CD4-positive, alpha-beta T cell treated with Interleukin-15 for 4 hours (primary cell): ENCODE measurements at regions not wholly inside any gene's neighbourhood (a gene's known extent, or its start where the extent isn't known, plus 50 kb on each side); places are given as distances from the start of the nearest gene placed in this dataset.
"Not testable (repeated sequence)": the region's sequence is repeated elsewhere in the genome, so short reads cannot be mapped to it uniquely, and the experiment has no call there.

Experiments
- DNase-seq: peaks from one replicate; pipeline ENCODE4 v3.0.0-alpha.2; 2020; ENCODE audit warnings: low spot score

- DNase-seq: not testable (repeated sequence)
Measured at GRCh38 chr1:83239568-83239967, 759.4 kb downstream of the TTLL7 start.

- not testable (repeated sequence) for DNase-seq
Measured at GRCh38 chr1:83238654-83239053, 760.3 kb downstream of the TTLL7 start.

GRCh38 chr1:83219788-83220187, 779.1 kb downstream of the TTLL7 start:
- DNase-seq: not testable (repeated sequence)

DNA sequence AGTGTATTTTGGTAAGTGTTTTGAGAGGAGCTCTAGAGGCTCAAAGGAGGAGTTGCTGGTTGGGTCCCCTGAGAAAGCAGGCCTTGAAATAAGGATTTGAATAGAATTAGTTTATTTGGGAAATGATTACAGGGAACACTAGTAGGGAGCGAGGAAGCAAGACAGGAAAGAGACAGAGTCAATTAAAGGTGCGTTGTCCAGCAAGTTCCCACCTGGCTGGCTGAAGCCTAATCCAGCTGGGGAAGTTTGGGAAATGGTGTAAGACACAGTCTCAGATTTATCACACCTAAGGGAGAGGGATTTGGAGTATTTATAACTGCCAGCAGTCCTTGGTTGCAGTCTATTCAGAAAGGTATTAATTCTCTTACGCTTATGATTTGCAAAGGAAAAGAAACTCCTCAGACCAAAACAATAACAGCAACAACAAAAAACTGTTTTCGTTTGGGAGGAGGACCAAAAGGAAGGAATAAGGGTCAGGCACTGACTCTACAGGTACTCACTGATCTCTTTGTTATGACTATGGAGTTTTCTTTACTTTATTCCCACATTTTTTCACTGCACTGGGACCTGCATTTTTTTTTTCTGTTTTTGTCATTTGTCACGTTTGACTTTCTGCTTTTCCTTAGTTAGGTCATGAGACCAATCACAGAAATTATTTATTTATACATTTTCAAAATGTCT, 780.8 kb downstream of the TTLL7 start:
- DNase-seq: not testable (repeated sequence)

- DNase-seq: not testable (repeated sequence)
Measured at GRCh38 chr1:83214317-83214716, 784.6 kb downstream of the TTLL7 start.

DNA sequence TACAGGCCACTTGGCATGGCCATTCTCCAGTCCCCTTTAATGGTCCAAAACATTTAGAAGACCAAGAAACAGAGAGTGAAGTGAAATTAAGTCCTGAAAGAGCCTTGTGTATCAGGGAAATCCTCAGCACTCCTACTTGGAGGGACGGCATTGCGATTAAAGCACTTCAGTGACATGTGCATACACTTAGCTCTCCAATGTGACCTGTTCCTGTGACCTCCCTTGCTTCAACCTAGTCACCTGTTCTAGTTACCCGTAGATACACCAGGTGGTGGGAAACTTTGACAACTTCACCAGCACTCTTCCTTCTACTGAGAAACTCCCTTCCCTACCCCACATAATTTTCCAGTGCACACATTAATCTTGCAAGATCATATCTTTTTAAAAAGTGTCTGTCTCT, 785.3 kb downstream of the TTLL7 start:
- DNase-seq: not testable (repeated sequence)

DNA sequence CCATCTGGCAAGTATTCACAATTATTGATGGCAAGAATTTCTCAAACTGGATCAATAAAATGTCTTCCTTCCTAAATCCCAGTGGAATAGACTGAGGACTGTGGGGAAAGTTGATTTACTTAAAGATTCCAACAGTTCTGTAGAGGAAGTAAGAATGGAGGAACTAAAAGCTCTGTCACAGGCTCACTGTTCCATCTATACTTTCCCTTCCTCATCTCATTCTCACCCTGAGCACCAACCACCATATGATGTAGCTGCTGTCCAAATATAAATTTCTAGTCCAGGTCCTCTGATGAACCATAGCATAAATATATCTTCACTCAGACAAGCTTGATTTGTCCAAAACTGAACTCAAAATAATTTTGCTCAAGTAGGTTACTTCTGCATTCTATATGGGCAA, 786.9 kb downstream of the TTLL7 start:
- DNase-seq: not testable (repeated sequence)

DNA sequence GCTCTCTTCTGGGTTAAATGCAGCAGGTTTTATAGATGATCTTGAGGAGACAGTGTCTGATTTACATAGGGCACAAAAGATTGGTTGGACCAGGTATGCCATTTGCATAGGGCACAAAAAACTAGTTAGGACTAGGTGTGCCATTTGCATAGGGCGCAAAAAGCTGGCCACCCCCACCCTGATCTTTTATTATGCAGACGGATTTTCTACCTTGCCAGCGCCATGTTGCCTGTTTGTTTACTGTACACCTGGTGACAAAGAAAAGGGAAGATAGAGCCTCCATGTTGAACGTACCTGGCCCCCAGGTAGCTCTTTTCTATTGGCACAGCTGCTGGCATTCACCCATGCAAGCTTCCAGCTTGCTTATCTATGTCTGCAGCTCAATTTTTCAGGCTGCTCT, 790.4 kb downstream of the TTLL7 start:
- not testable (repeated sequence) for DNase-seq

DNA sequence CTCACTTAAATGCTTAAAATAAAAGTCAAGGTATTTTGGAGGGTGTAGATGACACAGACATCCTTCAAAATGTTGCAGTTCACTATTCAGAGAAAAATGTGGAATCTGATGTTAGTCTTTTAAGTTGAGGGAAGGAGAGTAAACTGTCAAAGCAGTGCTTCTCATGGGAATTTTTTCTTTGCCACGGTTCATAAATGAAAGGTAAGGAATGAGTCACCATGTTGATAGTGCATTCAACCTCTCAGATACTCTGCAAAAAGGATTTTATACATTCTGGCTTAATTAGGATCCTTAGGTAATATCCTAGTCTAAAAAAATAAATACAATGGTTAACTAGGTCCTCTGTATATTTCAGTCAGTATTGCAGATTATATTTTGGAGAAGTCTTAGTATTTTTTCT, 804.3 kb downstream of the TTLL7 start:
- DNase-seq: not testable (repeated sequence)

DNA sequence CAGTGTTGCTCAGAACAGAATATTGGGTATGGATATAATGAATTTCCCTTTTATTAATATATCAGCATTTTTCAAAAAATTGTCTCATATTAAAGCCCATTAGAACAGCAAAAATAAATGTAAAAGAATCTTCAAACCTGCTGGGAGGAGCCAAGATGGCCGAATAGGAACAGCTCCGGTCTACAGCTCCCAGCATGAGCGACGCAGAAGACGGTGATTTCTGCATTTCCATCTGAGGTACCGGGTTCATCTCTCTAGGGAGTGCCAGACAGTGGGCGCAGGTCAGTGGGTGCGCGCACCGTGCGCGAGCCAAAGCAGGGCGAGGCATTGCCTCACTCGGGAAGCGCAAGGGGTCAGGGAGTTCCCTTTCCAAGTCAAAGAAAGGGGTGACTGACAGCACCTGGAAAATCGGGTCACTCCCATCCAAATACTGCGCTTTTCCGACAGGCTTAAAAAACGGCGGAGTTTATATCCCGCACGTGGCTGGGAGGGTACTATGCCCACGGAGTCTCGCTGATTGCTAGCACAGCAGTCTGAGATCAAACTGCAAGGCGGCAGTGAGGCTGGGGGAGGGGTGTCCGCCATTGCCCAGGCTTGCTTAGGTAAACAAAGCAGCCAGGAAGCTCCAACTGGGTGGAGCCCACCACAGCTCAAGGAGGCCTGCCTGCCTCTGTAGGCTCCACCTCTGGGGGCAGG, 816.8 kb downstream of the TTLL7 start:
- not testable (repeated sequence) for DNase-seq

DNA sequence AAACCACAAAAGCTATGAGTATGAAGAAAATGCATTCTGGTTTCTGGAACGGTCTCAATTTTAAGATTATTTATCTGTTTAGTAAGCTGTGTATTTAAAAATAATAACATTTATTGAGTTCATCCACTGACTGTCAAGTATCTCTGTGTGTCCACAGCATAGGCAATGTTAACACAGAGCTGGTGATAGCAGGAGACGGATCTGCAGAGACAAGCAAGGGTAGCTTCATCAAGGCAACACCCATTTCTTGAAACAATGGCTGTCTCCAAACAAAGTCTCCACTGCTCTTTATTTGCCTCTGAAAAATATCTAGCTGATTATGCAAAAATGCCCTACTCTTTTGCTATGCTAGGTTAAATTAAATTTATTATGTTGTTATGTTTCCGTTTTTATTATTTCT, 818.3 kb downstream of the TTLL7 start:
- DNase-seq: not testable (repeated sequence)

DNA sequence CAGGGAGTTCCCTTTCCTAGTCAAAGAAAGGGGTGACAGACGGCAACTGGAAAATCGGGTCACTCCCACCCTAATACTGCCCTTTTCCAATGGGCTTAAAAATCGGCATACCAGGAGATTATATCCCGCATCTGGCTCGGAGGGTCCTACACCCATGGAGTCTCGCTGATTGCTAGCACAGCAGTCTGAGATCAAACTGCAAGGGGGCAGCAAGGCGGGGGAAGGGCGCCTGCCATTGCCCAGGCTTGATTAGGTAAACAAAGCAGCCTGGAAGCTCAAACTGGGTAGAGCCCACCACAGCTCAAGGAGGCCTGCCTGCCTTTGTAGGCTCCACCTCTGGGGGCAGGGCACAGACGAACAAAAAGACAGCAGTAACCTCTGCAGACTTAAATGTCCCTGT, 831.3 kb downstream of the TTLL7 start:
- DNase-seq: not testable (repeated sequence)

DNA sequence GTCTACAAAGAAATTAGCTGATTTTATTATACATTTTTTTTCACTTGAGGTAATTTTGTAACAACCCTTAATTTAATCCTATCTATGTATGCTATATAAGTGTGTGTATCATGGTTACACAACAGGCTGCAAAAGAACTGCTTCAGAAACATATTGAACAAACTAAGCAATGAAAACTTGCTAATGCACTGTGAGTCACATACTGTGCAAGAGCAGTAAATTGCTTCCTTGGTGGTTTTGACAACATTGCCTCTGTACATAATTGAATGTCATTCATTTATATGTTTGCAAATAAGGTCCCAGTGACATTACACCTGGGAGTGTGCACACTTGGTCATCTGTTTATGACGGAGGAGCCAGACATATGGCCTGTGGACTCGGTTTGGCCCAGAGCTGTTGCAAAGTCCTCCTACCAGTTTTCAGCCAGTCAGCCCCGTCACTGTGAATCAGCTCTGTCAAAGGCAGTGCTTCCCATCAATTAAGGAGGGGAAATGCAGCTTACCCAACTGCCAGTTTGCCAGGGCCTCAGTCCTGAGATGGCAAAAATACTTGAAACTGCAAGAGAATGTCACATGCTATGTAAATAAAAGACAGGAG, 835.0 kb downstream of the TTLL7 start:
- not testable (repeated sequence) for DNase-seq

- not testable (repeated sequence) for DNase-seq
Measured at GRCh38 chr1:83158924-83159323, 840.0 kb downstream of the TTLL7 start.

DNA sequence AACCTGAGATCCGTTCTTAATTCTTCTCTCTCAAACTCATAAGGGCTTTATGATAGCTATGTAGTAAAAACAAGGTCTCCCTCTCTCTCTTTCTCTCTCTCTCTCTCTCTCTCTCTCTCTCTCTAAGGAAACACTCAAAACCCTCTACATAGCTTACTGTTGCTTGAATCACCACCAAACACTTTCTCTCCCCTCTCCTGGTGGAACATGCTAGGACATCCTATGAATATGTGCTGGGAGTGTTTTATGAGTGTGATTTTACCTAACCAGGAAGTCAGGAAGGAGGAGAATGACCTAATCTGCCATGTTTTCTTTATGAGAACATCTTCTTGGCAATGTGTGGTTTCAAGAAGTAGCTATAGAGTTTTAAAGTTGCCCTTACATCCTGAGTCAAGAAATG, 844.6 kb downstream of the TTLL7 start:
- DNase-seq: not testable (repeated sequence)

- not testable (repeated sequence) for DNase-seq
Measured at GRCh38 chr1:83151167-83151898, 847.6 kb downstream of the TTLL7 start.

DNA sequence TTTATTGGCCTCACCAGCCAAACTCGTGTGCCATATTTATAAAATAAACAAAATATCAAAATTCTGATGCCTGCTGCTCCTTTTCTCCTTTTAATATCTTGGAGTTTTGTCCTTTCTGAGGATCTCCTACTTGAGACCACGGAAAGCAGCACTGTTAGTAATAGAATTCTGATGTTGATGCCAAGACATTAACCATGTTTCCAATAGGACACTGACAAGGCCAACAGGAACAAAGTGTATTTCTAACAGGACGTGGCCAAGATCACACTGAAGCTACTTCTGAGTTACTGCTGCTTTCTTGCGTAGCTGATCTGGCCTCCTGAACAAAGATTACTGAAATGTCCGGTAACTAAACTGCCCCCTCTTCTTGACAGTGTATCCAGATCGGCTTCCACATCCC, 848.5 kb downstream of the TTLL7 start:
- not testable (repeated sequence) for DNase-seq

DNA sequence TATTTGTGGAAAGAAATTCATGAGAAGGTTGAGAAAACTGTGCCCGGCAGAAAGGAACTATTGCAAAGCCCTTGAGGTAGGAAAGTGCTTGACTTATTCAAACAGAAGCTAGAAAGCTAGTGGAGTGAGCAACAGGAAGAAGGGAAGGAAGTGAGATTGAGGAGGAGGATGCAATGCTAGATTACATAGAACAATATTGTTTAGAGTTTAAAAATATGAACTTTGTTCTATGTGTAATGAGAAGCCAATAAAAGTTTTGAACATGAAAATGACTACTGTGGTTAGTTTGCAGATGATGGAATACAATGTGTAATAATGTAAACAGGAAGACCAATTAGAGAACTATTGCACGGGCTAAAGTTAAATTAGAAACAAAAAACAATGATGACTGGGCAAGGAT, 853.1 kb downstream of the TTLL7 start:
- not testable (repeated sequence) for DNase-seq

DNA sequence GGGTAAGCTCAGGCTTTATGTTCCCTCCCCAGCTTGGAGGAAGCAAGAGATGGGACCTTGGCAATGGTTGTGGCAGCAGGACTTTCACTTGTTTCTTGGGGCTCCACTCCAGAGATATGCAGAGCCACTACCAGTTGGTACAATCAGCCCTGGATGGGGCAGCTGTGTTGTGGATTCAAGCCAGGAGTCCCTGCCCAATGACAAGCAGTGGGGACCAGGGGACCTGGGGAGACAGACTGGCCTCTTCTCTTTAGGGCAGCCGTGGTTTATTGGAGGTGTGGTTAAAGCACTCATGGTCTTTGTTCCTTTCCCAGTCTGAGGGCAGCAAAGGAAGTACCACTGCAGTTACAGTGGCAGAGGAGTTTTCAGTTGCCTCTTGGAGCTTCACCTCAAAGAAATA, 856.1 kb downstream of the TTLL7 start:
- not testable (repeated sequence) for DNase-seq

- not testable (repeated sequence) for DNase-seq
Measured at GRCh38 chr1:83135524-83136157, 863.3 kb downstream of the TTLL7 start.

DNA sequence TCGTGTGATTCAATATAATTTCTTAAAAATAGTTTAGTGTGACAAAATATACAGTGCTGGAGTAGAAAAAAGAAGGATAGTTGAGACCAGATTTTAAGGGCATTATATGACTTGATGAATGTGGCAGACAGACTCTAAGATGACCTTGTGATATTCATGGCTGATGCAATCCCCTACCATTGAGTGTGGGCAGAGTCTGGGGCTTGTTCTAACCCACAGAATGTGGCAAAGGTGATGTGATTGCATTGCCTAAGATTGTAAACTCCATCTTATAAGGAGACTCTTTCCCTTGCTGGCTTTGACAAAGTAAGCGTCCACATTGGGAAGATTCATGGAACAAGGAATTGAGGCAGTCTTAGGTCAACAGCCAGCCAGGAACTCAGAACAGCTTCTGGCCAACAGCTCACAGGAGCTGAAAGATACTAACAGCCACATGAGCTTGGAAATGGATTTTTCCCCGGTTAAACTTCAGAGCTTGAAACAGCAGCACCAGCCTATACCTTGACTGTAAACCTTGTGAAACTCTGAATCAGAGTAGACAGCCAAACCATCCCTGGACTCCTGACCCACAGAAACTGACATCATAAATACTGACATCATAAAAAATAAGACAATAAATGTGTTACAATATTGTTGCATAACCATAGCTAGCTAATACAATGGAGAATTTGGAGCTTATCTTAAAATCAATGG, 864.5 kb downstream of the TTLL7 start:
- DNase-seq: not testable (repeated sequence)

GRCh38 chr1:83131692-83131955, 867.3 kb downstream of the TTLL7 start:
- no peak for DNase-seq
